IMR-90 (cell line): ENCODE measurements at regions not wholly inside any gene's neighbourhood (a gene's known extent, or its start where the extent isn't known, plus 50 kb on each side); places are given as distances from the start of the nearest gene placed in this dataset.

Source experiments
- ATAC-seq: fragments of 200-7000 bp; cut with Tn5 transposase; 2 replicates; pipeline ENCODE4 v1.9.1; 2020; ENCODE audit warnings: low read depth, mild to moderate bottlenecking, moderate library complexity
- BruUV-seq: library from RNA; stranded (reverse); fragments of 400-500 nt; replicated peaks from 2 replicates; lab custom pipeline; 2021; lab: Mats Ljungman, UMichigan
- CTCF ChIA-PET: fragments of 300-600 bp; formaldehyde crosslinking; extraction: SDS; loops from one replicate; lab custom pipeline; 2021; ENCODE audit warnings: antibody characterized with exemption; lab: Yijun Ruan, JAX
- POLR2A ChIA-PET: fragments of 300-600 bp; sonication (Branson Sonifier 250); formaldehyde crosslinking; loops from one replicate; lab custom pipeline; 2022; ENCODE audit warnings: antibody characterized with exemption; ENCODE audit not compliant: unreplicated experiment; lab: Charles Lee
- DNase-seq: peaks from one replicate; pipeline ENCODE4 v3.0.0; 2013
- H2AFZ ChIP-seq: replicated peaks from 2 replicates; pipeline ENCODE3; 2013; ENCODE audit warnings: low read length, mild to moderate bottlenecking; ENCODE audit not compliant: poor library complexity
- H2AK5ac ChIP-seq: 2 replicates; pipeline ENCODE4 v1.6.1; 2013; ENCODE audit warnings: low read depth, low read length, inconsistent platforms
- H2AK9ac ChIP-seq: replicated peaks from 2 replicates; pipeline ENCODE3; 2013; ENCODE audit warnings: mild to moderate bottlenecking, low read depth, low read length, moderate library complexity; ENCODE audit not compliant: poor library complexity
- H2BK120ac ChIP-seq: 2 replicates; pipeline ENCODE4 v1.6.1; 2013; ENCODE audit warnings: low read depth, low read length, inconsistent platforms
- H2BK15ac ChIP-seq: 3 replicates; pipeline ENCODE4 v1.6.1; 2013; ENCODE audit warnings: low read depth, low read length, inconsistent platforms
- H2BK20ac ChIP-seq: 2 replicates; pipeline ENCODE4 v1.6.1; 2013; ENCODE audit warnings: low read depth, mild to moderate bottlenecking, inconsistent platforms, low read length, moderate library complexity
- H2BK5ac ChIP-seq: 2 replicates; pipeline ENCODE4 v1.6.1; 2013; ENCODE audit warnings: mild to moderate bottlenecking, low read depth, low read length, inconsistent platforms; ENCODE audit not compliant: poor library complexity, severe bottlenecking
- H3K14ac ChIP-seq: replicated peaks from 2 replicates; pipeline ENCODE4 v1.6.1; 2013; ENCODE audit warnings: low read depth, low read length, inconsistent platforms
- H3K18ac ChIP-seq: 2 replicates; pipeline ENCODE4 v1.6.1; 2013; ENCODE audit warnings: low read depth, low read length, control low read depth
- H3K23ac ChIP-seq: 2 replicates; pipeline ENCODE4 v1.6.1; 2013; ENCODE audit warnings: low read depth, low read length, inconsistent platforms
- H3K27ac ChIP-seq: 2 replicates; pipeline ENCODE4 v1.5.1; 2013; ENCODE audit warnings: mild to moderate bottlenecking, control low read depth, low read length; ENCODE audit not compliant: insufficient read depth
- H3K27me3 ChIP-seq: 2 replicates; pipeline ENCODE4 v1.6.1; 2013; ENCODE audit warnings: low read length; ENCODE audit not compliant: control insufficient read depth, insufficient read depth
- H3K36me3 ChIP-seq: 2 replicates; pipeline ENCODE4 v1.6.1; 2013; ENCODE audit warnings: low read length, mixed read lengths; ENCODE audit not compliant: control insufficient read depth, insufficient read depth
- H3K4ac ChIP-seq: 2 replicates; pipeline ENCODE4 v1.6.1; 2013; ENCODE audit warnings: low read depth, low read length, inconsistent platforms
- H3K4me1 ChIP-seq: 2 replicates; pipeline ENCODE4 v1.6.1; 2013; ENCODE audit warnings: low read length, mixed read lengths; ENCODE audit not compliant: control insufficient read depth, insufficient read depth
- H3K4me2 ChIP-seq: 2 replicates; pipeline ENCODE4 v1.6.1; 2013; ENCODE audit warnings: low read depth, mild to moderate bottlenecking, control low read depth, low read length, moderate library complexity
- H3K4me3 ChIP-seq: 2 replicates; pipeline ENCODE4 v1.5.1; 2013; ENCODE audit warnings: low read depth, mild to moderate bottlenecking, control low read depth, low read length, moderate library complexity; ENCODE audit not compliant: insufficient read depth
- H3K56ac ChIP-seq: 2 replicates; pipeline ENCODE4 v1.6.1; 2013; ENCODE audit warnings: low read length, inconsistent platforms; ENCODE audit not compliant: insufficient read depth; ENCODE audit errors: extremely low read depth
- H3K79me1 ChIP-seq, 2 experiments: 2 replicates each; pipeline ENCODE4 v1.6.1; 2013; ENCODE audit warnings: low read length in 2 of 2, inconsistent platforms in 1 of 2, low read depth in 1 of 2
- H3K9ac ChIP-seq: 2 replicates; pipeline ENCODE4 v1.6.1; 2013; ENCODE audit warnings: low read depth, low read length, control low read depth
- H3K9me1 ChIP-seq: 2 replicates; pipeline ENCODE4 v1.6.1; 2013; ENCODE audit warnings: low read length, inconsistent platforms; ENCODE audit not compliant: insufficient read depth
- H3K9me3 ChIP-seq: 2 replicates; pipeline ENCODE4 v1.6.1; 2013; ENCODE audit warnings: low read length; ENCODE audit not compliant: control insufficient read depth, insufficient read depth
- H4K20me1 ChIP-seq: 2 replicates; pipeline ENCODE4 v1.6.1; 2013; ENCODE audit warnings: low read length, inconsistent platforms; ENCODE audit not compliant: insufficient read depth
- H4K5ac ChIP-seq: 2 replicates; pipeline ENCODE4 v1.6.1; 2013; ENCODE audit warnings: mild to moderate bottlenecking, low read depth, low read length, control low read depth
- H4K8ac ChIP-seq, 2 experiments: 2 replicates each; pipeline ENCODE4 v1.6.1; 2013; ENCODE audit warnings: low read depth in 2 of 2, low read length in 2 of 2, control low read depth in 1 of 2, inconsistent platforms in 1 of 2
- H4K91ac ChIP-seq: 2 replicates; pipeline ENCODE4 v1.6.1; 2013; ENCODE audit warnings: low read depth, low read length, inconsistent platforms; ENCODE audit not compliant: insufficient read depth
- BHLHE40 ChIP-seq: fragments of 150-350 bp; IDR thresholded peaks from 2 replicates; pipeline ENCODE4 v1.6.1; 2016; ENCODE audit warnings: mild to moderate bottlenecking, low read depth, low read length
- CEBPB ChIP-seq: IDR thresholded peaks from 2 replicates; pipeline ENCODE4 v1.6.1; 2012; ENCODE audit warnings: low read depth, low read length, improper control_type of control experiment
- CHD1 ChIP-seq: IDR thresholded peaks from 2 replicates; pipeline ENCODE4 v1.6.1; 2012; ENCODE audit warnings: low read depth, low read length, improper control_type of control experiment
- FOS ChIP-seq: fragments of 150-350 bp; IDR thresholded peaks from 2 replicates; pipeline ENCODE4 v1.6.1; 2016; ENCODE audit warnings: low read depth, low read length
- MAFK ChIP-seq: IDR thresholded peaks from 2 replicates; pipeline ENCODE4 v1.6.1; 2012; ENCODE audit warnings: low read depth, low read length, improper control_type of control experiment
- MXI1 ChIP-seq: IDR thresholded peaks from 2 replicates; pipeline ENCODE4 v1.6.1; 2012; ENCODE audit warnings: low read depth, mild to moderate bottlenecking, low read length, moderate library complexity, borderline replicate concordance
- NFE2L2 ChIP-seq: fragments of 150-350 bp; IDR thresholded peaks from 2 replicates; pipeline ENCODE4 v1.6.1; 2016; ENCODE audit warnings: low read depth, mild to moderate bottlenecking, low read length
- POLR2A ChIP-seq: IDR thresholded peaks from 2 replicates; pipeline ENCODE4 v1.6.1; 2012; ENCODE audit warnings: mild to moderate bottlenecking, low read depth, low read length
- RAD21 ChIP-seq: IDR thresholded peaks from 2 replicates; pipeline ENCODE4 v1.6.1; 2012; ENCODE audit warnings: low read length, improper control_type of control experiment
- RCOR1 ChIP-seq: IDR thresholded peaks from 2 replicates; pipeline ENCODE4 v1.6.1; 2012; ENCODE audit warnings: mild to moderate bottlenecking, low read length, improper control_type of control experiment; ENCODE audit not compliant: insufficient replicate concordance
- RFX5 ChIP-seq: IDR thresholded peaks from 2 replicates; pipeline ENCODE4 v1.8.0; 2012; ENCODE audit warnings: low read depth, mild to moderate bottlenecking, low read length, moderate library complexity
- SMC3 ChIP-seq: fragments of 150-350 bp; IDR thresholded peaks from 2 replicates; pipeline ENCODE4 v1.6.1; 2016; ENCODE audit warnings: low read depth, mild to moderate bottlenecking, antibody characterized with exemption, low read length, moderate library complexity
- WGBS, 2 experiments: methylation state at CpG; one replicate each; pipeline versions ENCODE4 v1.1.5 to v1.1.7; 2013; ENCODE audit warnings: missing lambda C conversion rate in 2 of 2; ENCODE audit not compliant: insufficient read length in 1 of 2; ENCODE audit errors: extremely low coverage in 2 of 2; 5-methylcytosine and 5-hydroxymethylcytosine counted together
- dilution Hi-C: fragments of 300-500 bp; cut with HindIII; formaldehyde crosslinking; loops from one replicate; pipeline ENCODE4 v1.14.3; 2018; ENCODE audit warnings: low sequenced_read_pairs; ENCODE audit not compliant: unreplicated experiment
- in situ Hi-C: fragments of 300-500 bp; cut with MboI; formaldehyde crosslinking; loops from 3 replicates; pipeline ENCODE4 v1.14.3; 2019; ENCODE audit warnings: low sequenced_read_pairs, inconsistent platforms, mixed read lengths
- intact Hi-C: fragments of 100-400 bp; cut with micrococcal nuclease; formaldehyde crosslinking; loops from 2 replicates; pipeline ENCODE4 v1.10.0; 2022
- TF ChIP-seq, protein P1 (sequence below): fragments of 150-350 bp; IDR thresholded peaks from 2 replicates; pipeline ENCODE4 v1.6.1; 2017; ENCODE audit warnings: mild to moderate bottlenecking, antibody characterized with exemption, low read length, low read depth
- TF ChIP-seq, protein P2 (sequence below): fragments of 150-350 bp; IDR thresholded peaks from 2 replicates; pipeline ENCODE4 v1.6.1; 2016; ENCODE audit warnings: low read depth, mild to moderate bottlenecking, low read length, moderate library complexity, borderline replicate concordance
- TF ChIP-seq, protein P3 (sequence below): conservative IDR thresholded peaks from 2 replicates; pipeline ENCODE4 v1.5.1; 2012; ENCODE audit warnings: mild to moderate bottlenecking, low read depth, low read length, improper control_type of control experiment

DNA sequence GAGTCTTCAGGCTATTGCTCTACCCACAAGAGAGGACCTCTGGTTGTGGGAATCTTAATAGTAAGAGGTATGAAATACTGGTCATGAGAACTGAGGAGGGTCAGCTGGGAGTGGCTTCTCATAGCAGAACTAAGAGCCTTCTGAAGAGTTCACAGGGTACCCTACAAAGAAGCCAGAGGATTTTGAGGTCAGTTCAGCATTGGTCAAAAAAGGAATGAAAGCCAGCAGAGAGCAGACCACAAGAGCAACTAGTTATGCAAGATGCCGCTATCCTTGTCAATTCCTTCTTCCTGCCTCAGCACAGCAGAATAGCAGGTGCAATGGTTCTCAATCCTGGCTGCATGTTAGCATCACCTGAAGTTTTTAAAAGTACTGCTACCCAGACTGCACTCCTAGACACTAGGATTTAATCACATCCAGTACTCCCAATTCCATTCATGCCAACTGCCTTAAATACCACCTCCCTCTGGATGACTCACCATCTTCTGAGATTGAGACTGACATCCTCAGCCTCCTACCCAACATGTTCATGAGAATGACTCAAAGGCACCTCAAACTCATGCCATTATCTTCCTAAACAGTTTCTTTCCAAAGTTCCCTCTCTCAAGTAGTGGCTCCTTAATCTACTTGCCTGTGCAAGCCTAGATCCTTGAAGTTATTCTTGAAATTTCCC is 81.0 kb upstream of the RBMS1 start:
- POLR2A ChIA-PET, result no interaction called here
- no peak overlapping the region for H2BK15ac ChIP-seq
- ATAC-seq (peak; percentile 72), DNase-seq (peak; percentile 87)
- H2AFZ ChIP-seq, result no peak overlapping the region
- WGBS, 2 experiments, result 100% methylated on average over 1 of the region's 1 CpG; no CpG with 5 or more reads in 1 of the 2 experiments
- H2BK20ac ChIP-seq, result peak overlapping the region; percentile 33; the same call in 1 of the 2 replicates
- peak; percentile 80 for TF ChIP-seq FOS
- no peak for TF ChIP-seq MAFK
- TF ChIP-seq NFE2L2, result no peak
- TF ChIP-seq, protein P1, sequence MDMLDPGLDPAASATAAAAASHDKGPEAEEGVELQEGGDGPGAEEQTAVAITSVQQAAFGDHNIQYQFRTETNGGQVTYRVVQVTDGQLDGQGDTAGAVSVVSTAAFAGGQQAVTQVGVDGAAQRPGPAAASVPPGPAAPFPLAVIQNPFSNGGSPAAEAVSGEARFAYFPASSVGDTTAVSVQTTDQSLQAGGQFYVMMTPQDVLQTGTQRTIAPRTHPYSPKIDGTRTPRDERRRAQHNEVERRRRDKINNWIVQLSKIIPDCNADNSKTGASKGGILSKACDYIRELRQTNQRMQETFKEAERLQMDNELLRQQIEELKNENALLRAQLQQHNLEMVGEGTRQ, result no peak
- TF ChIP-seq RFX5, result no peak
- no peak for TF ChIP-seq MXI1
- TF ChIP-seq CHD1, result no peak
- no peak for TF ChIP-seq POLR2A
- no peak for TF ChIP-seq RAD21
- TF ChIP-seq CEBPB, result no peak
- TF ChIP-seq, protein P2, sequence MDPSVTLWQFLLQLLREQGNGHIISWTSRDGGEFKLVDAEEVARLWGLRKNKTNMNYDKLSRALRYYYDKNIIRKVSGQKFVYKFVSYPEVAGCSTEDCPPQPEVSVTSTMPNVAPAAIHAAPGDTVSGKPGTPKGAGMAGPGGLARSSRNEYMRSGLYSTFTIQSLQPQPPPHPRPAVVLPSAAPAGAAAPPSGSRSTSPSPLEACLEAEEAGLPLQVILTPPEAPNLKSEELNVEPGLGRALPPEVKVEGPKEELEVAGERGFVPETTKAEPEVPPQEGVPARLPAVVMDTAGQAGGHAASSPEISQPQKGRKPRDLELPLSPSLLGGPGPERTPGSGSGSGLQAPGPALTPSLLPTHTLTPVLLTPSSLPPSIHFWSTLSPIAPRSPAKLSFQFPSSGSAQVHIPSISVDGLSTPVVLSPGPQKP, result no peak
- TF ChIP-seq, protein P3, sequence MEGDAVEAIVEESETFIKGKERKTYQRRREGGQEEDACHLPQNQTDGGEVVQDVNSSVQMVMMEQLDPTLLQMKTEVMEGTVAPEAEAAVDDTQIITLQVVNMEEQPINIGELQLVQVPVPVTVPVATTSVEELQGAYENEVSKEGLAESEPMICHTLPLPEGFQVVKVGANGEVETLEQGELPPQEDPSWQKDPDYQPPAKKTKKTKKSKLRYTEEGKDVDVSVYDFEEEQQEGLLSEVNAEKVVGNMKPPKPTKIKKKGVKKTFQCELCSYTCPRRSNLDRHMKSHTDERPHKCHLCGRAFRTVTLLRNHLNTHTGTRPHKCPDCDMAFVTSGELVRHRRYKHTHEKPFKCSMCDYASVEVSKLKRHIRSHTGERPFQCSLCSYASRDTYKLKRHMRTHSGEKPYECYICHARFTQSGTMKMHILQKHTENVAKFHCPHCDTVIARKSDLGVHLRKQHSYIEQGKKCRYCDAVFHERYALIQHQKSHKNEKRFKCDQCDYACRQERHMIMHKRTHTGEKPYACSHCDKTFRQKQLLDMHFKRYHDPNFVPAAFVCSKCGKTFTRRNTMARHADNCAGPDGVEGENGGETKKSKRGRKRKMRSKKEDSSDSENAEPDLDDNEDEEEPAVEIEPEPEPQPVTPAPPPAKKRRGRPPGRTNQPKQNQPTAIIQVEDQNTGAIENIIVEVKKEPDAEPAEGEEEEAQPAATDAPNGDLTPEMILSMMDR, result no peak
- TF ChIP-seq BHLHE40, result peak; percentile 30; the same call in 1 of the 2 replicates
- TF ChIP-seq SMC3, result no peak
- no peak for TF ChIP-seq RCOR1
- intact Hi-C loops (no loop called here), in situ Hi-C loops (no loop called here), dilution Hi-C loops (no loop called here)
- H3K23ac ChIP-seq, result no peak overlapping the region
- H2AK5ac ChIP-seq, result 0 out of 2 replicates have a peak overlapping the region, but pooled peaks have one; percentile 5
- no peak overlapping the region for H3K56ac ChIP-seq
- H4K5ac ChIP-seq, result no peak overlapping the region
- H3K36me3 ChIP-seq, result no peaks in the 10 kb centered on the region
- H3K18ac ChIP-seq, result 0 out of 2 replicates have a peak overlapping the region, but pooled peaks have one; percentile 22
- no TSS peak for BruUV-seq
- H3K9me3 ChIP-seq, result 0 out of 2 replicates have a peak, but pooled peaks cover 2% of the 10 kb centered on the region
- no peaks in the 10 kb centered on the region for H3K79me1 ChIP-seq
- no peak overlapping the region for H3K4ac ChIP-seq
- H3K4me3 ChIP-seq, result no peak overlapping the region
- no peak overlapping the region for H3K9ac ChIP-seq
- peaks cover 7% of the 10 kb centered on the region for H3K9me1 ChIP-seq
- no peak overlapping the region for H2AK9ac ChIP-seq
- peak overlapping the region; percentile 27; the same call in 1 of the 2 replicates for H4K91ac ChIP-seq
- CTCF ChIA-PET, result no interaction called here
- peak overlapping the region; percentile 14 for H2BK5ac ChIP-seq
- no peaks in the 10 kb centered on the region for H3K27me3 ChIP-seq
- H3K4me2 ChIP-seq, result no peak overlapping the region
- H3K4me1 ChIP-seq, result peaks cover 4% of the 10 kb centered on the region
- no peak overlapping the region for H4K8ac ChIP-seq
- no peak overlapping the region for H3K14ac ChIP-seq
- no peak overlapping the region for H3K27ac ChIP-seq
- 0 out of 2 replicates have a peak overlapping the region, but pooled peaks have one; percentile 16 for H2BK120ac ChIP-seq
- H4K20me1 ChIP-seq, result no peaks in the 10 kb centered on the region
